Lung (tissue), 11 donors: ENCODE measurements at regions not wholly inside any gene's neighbourhood (a gene's known extent, or its start where the extent isn't known, plus 50 kb on each side); places are given as distances from the start of the nearest gene placed in this dataset.
"Not testable (repeated sequence)": the region's sequence is repeated elsewhere in the genome, so short reads cannot be mapped to it uniquely, and the experiment has no call there.

Source experiments
- ATAC-seq: fragments of 200-7000 bp; cut with Tn5 transposase; one replicate; pipeline ENCODE4 v1.9.1; 2020; ENCODE audit warnings: moderate number of reproducible peaks; ENCODE audit not compliant: insufficient read depth, low FRiP score
- DNase-seq, 3 donors: peaks; one replicate each; pipeline ENCODE4 v3.0.0-alpha.2; 2013 to 2017
- H3K27ac ChIP-seq, 2 donors: one replicate each; pipeline ENCODE4 v1.5.1; 2013; ENCODE audit warnings: mild to moderate bottlenecking in 2 of 2, moderate library complexity in 2 of 2, control low read depth in 1 of 2, inconsistent platforms in 1 of 2, low read depth in 1 of 2, low read length in 1 of 2
- H3K27me3 ChIP-seq, 3 donors: one replicate each; pipeline ENCODE4 v1.5.1; 2013; ENCODE audit warnings: low read length in 2 of 3; ENCODE audit not compliant: control insufficient read depth in 3 of 3, insufficient read depth in 3 of 3
- H3K36me3 ChIP-seq, 4 donors: one replicate each; pipeline ENCODE4 v1.5.1; 2013; ENCODE audit warnings: low read length in 4 of 4, mild to moderate bottlenecking in 1 of 4, moderate library complexity in 1 of 4; ENCODE audit not compliant: control insufficient read depth in 4 of 4, insufficient read depth in 4 of 4
- H3K4me1 ChIP-seq, 5 donors: one replicate each; pipeline ENCODE4 v1.5.1; 2013; ENCODE audit warnings: low read length in 5 of 5, mild to moderate bottlenecking in 2 of 5, moderate library complexity in 1 of 5; ENCODE audit not compliant: control insufficient read depth in 5 of 5, insufficient read depth in 5 of 5
- H3K4me3 ChIP-seq: one replicate; pipeline ENCODE4 v1.5.1; 2013; ENCODE audit warnings: mild to moderate bottlenecking, control low read depth, moderate library complexity
- H3K9ac ChIP-seq, 2 donors: one replicate each; pipeline ENCODE4 v1.5.1; 2013; ENCODE audit warnings: low read length in 2 of 2, control low read depth in 1 of 2; ENCODE audit not compliant: insufficient read depth in 1 of 2
- H3K9me3 ChIP-seq, 4 donors: one replicate each; pipeline ENCODE4 v1.5.1; 2013; ENCODE audit warnings: low read length in 3 of 4, mild to moderate bottlenecking in 1 of 4, moderate library complexity in 1 of 4; ENCODE audit not compliant: control insufficient read depth in 4 of 4, insufficient read depth in 3 of 4
- CTCF ChIP-seq: IDR thresholded peaks from 2 replicates; pipeline ENCODE4 v1.5.1; 2012; ENCODE audit warnings: mild to moderate bottlenecking; ENCODE audit errors: control extremely low read depth, extremely low read depth
- WGBS, 2 donors: extraction: QIAGEN DNeasy Blood & Tissue Kit; methylation state at CpG; one replicate each; pipeline ENCODE4 v1.1.7; 2013; 5-methylcytosine and 5-hydroxymethylcytosine counted together
- donor health status: control.
- donor health status: control.
- donor health status: Bipolar disorder and iron deficiency.
- donor health status: healthy.
- donor health status: DM: yes; HTN: yes; CAD: no.

- WGBS, 2 donors = 83 to 92% methylated on average over 4 of the region's 4 CpGs
- Histone ChIP-seq H3K27ac (no peak overlapping the region), H3K27me3 (peaks cover 0 to 5% (median 0%) of the 10 kb centered on the region in 3 donors), H3K36me3 (no peaks in the 10 kb centered on the region), H3K4me3 (no peak overlapping the region), H3K9me3 (no peaks in the 10 kb centered on the region), H3K9ac (no peak overlapping the region), H3K4me1 (no peaks in the 10 kb centered on the region)
- no peak for TF ChIP-seq CTCF
- DNase-seq (no peak), ATAC-seq (no peak)
Observed at GRCh38 chr7:142638581-142638980, 110.7 kb upstream of the PRSS1 start.

- 34 to 59% methylated on average over 5 of the region's 5 CpGs for WGBS, 2 donors
- Histone ChIP-seq H3K4me3 (no peak overlapping the region), H3K27ac (no peak overlapping the region), H3K27me3 (peaks cover 0 to 7% (median 0%) of the 10 kb centered on the region in 3 donors), H3K36me3 (no peaks in the 10 kb centered on the region), H3K9me3 (no peaks in the 10 kb centered on the region), H3K4me1 (no peaks in the 10 kb centered on the region), H3K9ac (no peak overlapping the region)
- DNase-seq (no peak), ATAC-seq (no peak)
- TF ChIP-seq CTCF = no peak
Observed at GRCh38 chr7:142637240-142637639, 112.0 kb upstream of the PRSS1 start.

GRCh38 chr7:142636751-142637150 lies 112.5 kb upstream of the PRSS1 start:
- no peak for TF ChIP-seq CTCF
- DNase-seq (no peak), ATAC-seq (no peak)
- Histone ChIP-seq H3K4me1 (no peaks in the 10 kb centered on the region), H3K9ac (no peak overlapping the region), H3K9me3 (no peaks in the 10 kb centered on the region), H3K36me3 (no peaks in the 10 kb centered on the region), H3K27me3 (peaks cover 0 to 11% (median 0%) of the 10 kb centered on the region in 3 donors), H3K27ac (no peak overlapping the region), H3K4me3 (no peak overlapping the region)
- WGBS, 2 donors = 66 to 69% methylated on average over 6 of the region's 6 CpGs

- H3K27ac ChIP-seq, H3K9me3 ChIP-seq, H3K4me3 ChIP-seq, H3K9ac ChIP-seq, DNase-seq, H3K36me3 ChIP-seq, ATAC-seq, H3K4me1 ChIP-seq: not testable (repeated sequence)
- 92 to 96% methylated on average over 3 of the region's 3 CpGs for WGBS, 2 donors
- peaks cover 0 to 14% (median 0%) of the 10 kb centered on the region in 3 donors for H3K27me3 ChIP-seq
Observed at GRCh38 chr7:142636107-142636506, 113.2 kb upstream of the PRSS1 start.
